ENCODE measurements at regions not wholly inside any gene's neighbourhood (a gene's known extent, or its start where the extent isn't known, plus 50 kb on each side); places are given as distances from the start of the nearest gene placed in this dataset.

DNA sequence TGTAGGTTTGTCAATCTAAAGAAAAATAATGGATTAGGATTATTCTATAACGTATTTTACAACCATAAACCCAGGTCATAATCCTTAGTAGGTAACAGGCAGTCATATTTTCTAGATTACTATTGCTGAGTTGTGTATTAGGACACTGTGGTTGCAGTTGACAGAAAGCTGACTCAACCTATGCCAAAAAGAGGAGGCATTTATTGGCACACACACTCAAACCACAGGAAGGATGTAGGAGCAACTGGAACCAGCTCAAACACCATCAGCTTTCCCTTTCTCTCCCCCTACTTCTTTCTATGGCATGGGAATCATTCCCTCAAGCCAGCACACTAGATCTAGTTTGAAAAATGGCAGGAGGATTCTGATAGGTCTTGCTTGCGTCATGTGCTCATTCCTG lies 136.4 kb upstream of the FAM9C start:
- H3K36me3 Mint-ChIP-seq (ENCODE audit: low read depth) = peaks cover 13% of the 10 kb centered on the region
- DNase-seq (ENCODE audit: low read depth, low spot score) = no peak
- peaks cover 16% of the 10 kb centered on the region for H3K9me3 Mint-ChIP-seq
- H3K27ac Mint-ChIP-seq (ENCODE audit: unreplicated experiment) = no peak overlapping the region
- no peaks in the 10 kb centered on the region for H3K4me1 Mint-ChIP-seq
- no peaks in the 10 kb centered on the region for H3K27me3 Mint-ChIP-seq (ENCODE audit: low read depth)
- no peak overlapping the region for H3K4me3 Mint-ChIP-seq
- TF ChIP-seq, protein P1, sequence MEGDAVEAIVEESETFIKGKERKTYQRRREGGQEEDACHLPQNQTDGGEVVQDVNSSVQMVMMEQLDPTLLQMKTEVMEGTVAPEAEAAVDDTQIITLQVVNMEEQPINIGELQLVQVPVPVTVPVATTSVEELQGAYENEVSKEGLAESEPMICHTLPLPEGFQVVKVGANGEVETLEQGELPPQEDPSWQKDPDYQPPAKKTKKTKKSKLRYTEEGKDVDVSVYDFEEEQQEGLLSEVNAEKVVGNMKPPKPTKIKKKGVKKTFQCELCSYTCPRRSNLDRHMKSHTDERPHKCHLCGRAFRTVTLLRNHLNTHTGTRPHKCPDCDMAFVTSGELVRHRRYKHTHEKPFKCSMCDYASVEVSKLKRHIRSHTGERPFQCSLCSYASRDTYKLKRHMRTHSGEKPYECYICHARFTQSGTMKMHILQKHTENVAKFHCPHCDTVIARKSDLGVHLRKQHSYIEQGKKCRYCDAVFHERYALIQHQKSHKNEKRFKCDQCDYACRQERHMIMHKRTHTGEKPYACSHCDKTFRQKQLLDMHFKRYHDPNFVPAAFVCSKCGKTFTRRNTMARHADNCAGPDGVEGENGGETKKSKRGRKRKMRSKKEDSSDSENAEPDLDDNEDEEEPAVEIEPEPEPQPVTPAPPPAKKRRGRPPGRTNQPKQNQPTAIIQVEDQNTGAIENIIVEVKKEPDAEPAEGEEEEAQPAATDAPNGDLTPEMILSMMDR (conservative IDR thresholded peaks at IDR 0.05) = no peak

GRCh38 chrX:13179586-13179985 lies 135.2 kb upstream of the FAM9C start:
- Mint-ChIP-seq H3K36me3 (ENCODE audit: low read depth) (peaks cover 10% of the 10 kb centered on the region), H3K4me3 (no peak overlapping the region), H3K27me3 (ENCODE audit: low read depth) (no peaks in the 10 kb centered on the region), H3K9me3 (peaks cover 21% of the 10 kb centered on the region), H3K27ac (ENCODE audit: unreplicated experiment) (no peak overlapping the region), H3K4me1 (no peaks in the 10 kb centered on the region)
- TF ChIP-seq, protein P1 (conservative IDR thresholded peaks at IDR 0.05) = no peak
- no peak for DNase-seq (ENCODE audit: low read depth, low spot score)

GRCh38 chrX:13179100-13179499 lies 134.7 kb upstream of the FAM9C start:
- Mint-ChIP-seq H3K36me3 (ENCODE audit: low read depth) (peaks cover 9% of the 10 kb centered on the region), H3K4me1 (no peaks in the 10 kb centered on the region), H3K27me3 (ENCODE audit: low read depth) (no peaks in the 10 kb centered on the region), H3K9me3 (peaks cover 20% of the 10 kb centered on the region), H3K4me3 (no peak overlapping the region), H3K27ac (ENCODE audit: unreplicated experiment) (no peak overlapping the region)
- no peak for DNase-seq (ENCODE audit: low read depth, low spot score)
- TF ChIP-seq, protein P1 (conservative IDR thresholded peaks at IDR 0.05) = no peak

- no peak overlapping the region for H3K4me3 Mint-ChIP-seq
- TF ChIP-seq, protein P1 (conservative IDR thresholded peaks at IDR 0.05) = no peak
- no peaks in the 10 kb centered on the region for H3K4me1 Mint-ChIP-seq
- H3K27me3 Mint-ChIP-seq (ENCODE audit: low read depth) = no peaks in the 10 kb centered on the region
- peaks cover 5% of the 10 kb centered on the region for H3K36me3 Mint-ChIP-seq (ENCODE audit: low read depth)
- peaks cover 15% of the 10 kb centered on the region for H3K9me3 Mint-ChIP-seq
- no peak for DNase-seq (ENCODE audit: low read depth, low spot score)
- no peak overlapping the region for H3K27ac Mint-ChIP-seq (ENCODE audit: unreplicated experiment)
These were observed 133.6 kb upstream of the FAM9C start for GRCh38 chrX:13177921-13178566.

DNA sequence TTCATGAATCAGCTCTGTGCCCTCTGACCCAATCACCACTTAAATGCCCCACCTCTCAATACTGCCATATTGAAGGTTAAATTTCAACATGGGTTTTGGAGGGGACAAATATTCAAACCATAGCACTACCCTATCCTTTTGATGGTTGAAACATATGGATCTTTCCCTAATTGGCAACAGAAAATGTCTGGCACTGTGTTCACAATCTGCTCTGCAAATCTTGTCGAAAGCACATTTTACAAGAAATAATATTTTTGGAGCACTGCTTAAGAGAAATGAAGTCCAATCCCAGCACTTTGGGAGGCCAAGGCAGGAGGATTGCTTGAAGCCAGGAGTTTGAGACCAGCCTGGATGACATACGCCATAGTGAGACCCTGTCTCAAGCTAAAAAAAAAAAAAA lies 130.6 kb upstream of the FAM9C start:
- TF ChIP-seq, protein P1 (conservative IDR thresholded peaks at IDR 0.05) = no peak
- no peak overlapping the region for H3K4me3 Mint-ChIP-seq
- peaks cover 26% of the 10 kb centered on the region for H3K9me3 Mint-ChIP-seq
- H3K27ac Mint-ChIP-seq (ENCODE audit: unreplicated experiment) = no peak overlapping the region
- no peaks in the 10 kb centered on the region for H3K4me1 Mint-ChIP-seq
- H3K27me3 Mint-ChIP-seq (ENCODE audit: low read depth) = no peaks in the 10 kb centered on the region
- no peak for DNase-seq (ENCODE audit: low read depth, low spot score)
- H3K36me3 Mint-ChIP-seq (ENCODE audit: low read depth) = peaks cover 8% of the 10 kb centered on the region
